ENCODE measurements at regions not wholly inside any gene's neighbourhood (a gene's known extent, or its start where the extent isn't known, plus 50 kb on each side); places are given as distances from the start of the nearest gene placed in this dataset.
"Not testable (repeated sequence)": the region's sequence is repeated elsewhere in the genome, so short reads cannot be mapped to it uniquely, and the experiment has no call there.

DNA sequence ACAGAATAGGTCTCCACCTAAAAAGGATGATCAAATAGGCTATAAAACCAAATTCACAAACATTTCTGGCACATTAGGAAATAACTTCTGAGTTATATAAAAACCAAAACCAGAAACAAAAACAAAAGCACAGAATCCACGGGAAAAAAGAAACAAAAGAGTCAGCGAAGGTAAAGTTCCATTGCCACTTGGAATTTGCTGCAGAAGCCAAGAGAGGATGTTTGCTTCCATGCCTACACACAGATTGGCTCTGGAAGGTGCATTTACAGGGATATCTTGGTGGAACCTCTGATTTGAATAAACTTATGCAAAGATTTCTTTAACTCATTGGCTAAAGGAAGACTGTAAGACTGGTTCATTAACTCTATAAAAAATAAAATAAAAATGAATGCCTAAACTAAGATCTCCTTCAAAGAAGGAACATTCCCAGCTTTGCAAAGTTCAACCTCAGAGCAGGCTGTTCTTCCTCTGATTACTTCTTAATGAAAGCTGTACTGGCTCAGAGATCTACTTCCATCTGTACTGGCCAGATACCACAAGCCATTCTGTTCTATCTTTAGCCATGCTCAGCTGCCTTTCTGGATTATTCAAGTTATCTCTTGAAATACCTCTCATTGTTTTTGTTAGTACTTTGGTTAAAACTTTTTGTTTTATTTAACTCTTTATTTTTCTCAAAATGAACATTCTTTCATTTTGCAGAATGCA lies 537.5 kb upstream of the CCDC54 start:
- no peak for DNase-seq
- H3K4me1 Mint-ChIP-seq = no peaks in the 10 kb centered on the region
- no peak overlapping the region for H3K4me3 Mint-ChIP-seq
- no peaks in the 10 kb centered on the region for H3K9me3 Mint-ChIP-seq
- no peak overlapping the region for H3K27ac Mint-ChIP-seq
- peaks cover 2% of the 10 kb centered on the region for H3K27me3 Mint-ChIP-seq (ENCODE audit: low read depth, poor library complexity)
- no peaks in the 10 kb centered on the region for H3K36me3 Mint-ChIP-seq (ENCODE audit: low read depth)
- TF ChIP-seq, protein P1, sequence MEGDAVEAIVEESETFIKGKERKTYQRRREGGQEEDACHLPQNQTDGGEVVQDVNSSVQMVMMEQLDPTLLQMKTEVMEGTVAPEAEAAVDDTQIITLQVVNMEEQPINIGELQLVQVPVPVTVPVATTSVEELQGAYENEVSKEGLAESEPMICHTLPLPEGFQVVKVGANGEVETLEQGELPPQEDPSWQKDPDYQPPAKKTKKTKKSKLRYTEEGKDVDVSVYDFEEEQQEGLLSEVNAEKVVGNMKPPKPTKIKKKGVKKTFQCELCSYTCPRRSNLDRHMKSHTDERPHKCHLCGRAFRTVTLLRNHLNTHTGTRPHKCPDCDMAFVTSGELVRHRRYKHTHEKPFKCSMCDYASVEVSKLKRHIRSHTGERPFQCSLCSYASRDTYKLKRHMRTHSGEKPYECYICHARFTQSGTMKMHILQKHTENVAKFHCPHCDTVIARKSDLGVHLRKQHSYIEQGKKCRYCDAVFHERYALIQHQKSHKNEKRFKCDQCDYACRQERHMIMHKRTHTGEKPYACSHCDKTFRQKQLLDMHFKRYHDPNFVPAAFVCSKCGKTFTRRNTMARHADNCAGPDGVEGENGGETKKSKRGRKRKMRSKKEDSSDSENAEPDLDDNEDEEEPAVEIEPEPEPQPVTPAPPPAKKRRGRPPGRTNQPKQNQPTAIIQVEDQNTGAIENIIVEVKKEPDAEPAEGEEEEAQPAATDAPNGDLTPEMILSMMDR (IDR thresholded peaks at IDR 0.05) = no peak

DNA sequence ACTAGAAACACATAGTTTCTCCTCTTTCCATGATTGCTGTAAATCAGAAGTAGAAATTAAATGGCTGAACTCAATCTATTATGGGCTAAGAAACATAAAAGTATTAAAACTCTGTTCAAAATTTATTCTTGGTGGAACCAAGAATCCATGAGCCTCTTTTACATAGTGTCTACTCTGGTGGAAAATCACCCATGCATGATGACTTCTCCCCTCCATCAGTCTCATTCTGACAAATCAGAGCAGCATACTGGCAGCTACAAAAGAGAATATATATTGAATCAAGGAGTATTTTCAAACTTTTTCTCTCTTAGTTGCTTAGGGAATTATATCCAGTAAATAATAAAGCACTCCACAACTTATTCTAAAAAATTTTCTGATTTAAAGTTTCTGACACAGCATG lies 536.9 kb upstream of the CCDC54 start:
- Mint-ChIP-seq H3K27ac (no peak overlapping the region), H3K4me1 (no peaks in the 10 kb centered on the region), H3K27me3 (ENCODE audit: low read depth, poor library complexity) (peaks cover 2% of the 10 kb centered on the region), H3K9me3 (no peaks in the 10 kb centered on the region), H3K36me3 (ENCODE audit: low read depth) (no peaks in the 10 kb centered on the region), H3K4me3 (no peak overlapping the region)
- TF ChIP-seq, protein P1 (IDR thresholded peaks at IDR 0.05) = no peak
- DNase-seq = no peak

DNA sequence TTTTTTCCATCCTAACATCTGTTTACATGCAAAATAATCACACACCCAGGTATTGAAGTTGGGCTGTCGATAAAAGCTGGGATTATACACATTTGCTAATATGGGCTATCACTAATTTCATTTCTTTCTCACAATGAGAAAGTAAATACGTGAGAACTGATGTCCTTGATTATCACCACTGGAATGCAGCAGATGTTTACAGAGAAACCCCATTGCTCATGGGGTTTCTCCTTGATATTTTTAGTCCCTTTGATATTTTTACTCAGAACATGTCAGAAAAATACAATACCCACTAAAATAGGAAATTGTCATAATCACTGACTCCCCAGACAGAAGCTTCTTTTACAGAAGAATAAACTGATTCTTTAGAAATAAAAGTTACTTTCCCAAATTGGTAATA lies 535.1 kb upstream of the CCDC54 start:
- no peak overlapping the region for H3K4me3 Mint-ChIP-seq
- H3K4me1 Mint-ChIP-seq = no peaks in the 10 kb centered on the region
- no peaks in the 10 kb centered on the region for H3K9me3 Mint-ChIP-seq

DNA sequence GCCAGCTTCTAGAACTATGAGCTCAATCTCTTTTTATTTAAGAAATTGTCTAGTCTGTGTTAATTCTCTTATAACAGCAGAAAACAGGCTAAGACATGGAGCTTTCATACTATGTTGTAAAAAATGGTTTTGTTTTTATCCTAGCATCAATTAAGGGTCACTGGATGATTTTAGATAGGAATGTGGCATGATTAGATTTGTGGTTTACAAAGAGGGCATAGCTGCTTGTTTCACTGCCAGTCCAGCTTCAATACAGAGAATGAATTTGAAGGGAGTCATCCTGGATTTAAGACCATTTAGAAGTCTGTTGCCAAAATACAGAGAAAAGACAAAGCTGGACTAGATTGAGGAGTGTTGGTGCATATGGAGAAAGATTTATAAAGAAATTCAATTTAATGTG lies 532.6 kb upstream of the CCDC54 start:
- no peak overlapping the region for H3K4me3 Mint-ChIP-seq
- TF ChIP-seq, protein P1 (IDR thresholded peaks at IDR 0.05) = no peak
- no peak overlapping the region for H3K27ac Mint-ChIP-seq
- H3K27me3 Mint-ChIP-seq (ENCODE audit: low read depth, poor library complexity) = no peaks in the 10 kb centered on the region
- no peaks in the 10 kb centered on the region for H3K4me1 Mint-ChIP-seq
- no peaks in the 10 kb centered on the region for H3K36me3 Mint-ChIP-seq (ENCODE audit: low read depth)
- no peak for DNase-seq
- no peaks in the 10 kb centered on the region for H3K9me3 Mint-ChIP-seq

More for the DNA sequence above, 535.1 kb upstream of the CCDC54 start:
- no peak for DNase-seq
- TF ChIP-seq, protein P1 (IDR thresholded peaks at IDR 0.05) = no peak
- Mint-ChIP-seq H3K27ac (no peak overlapping the region), H3K27me3 (ENCODE audit: low read depth, poor library complexity) (peaks cover 2% of the 10 kb centered on the region), H3K36me3 (ENCODE audit: low read depth) (no peaks in the 10 kb centered on the region)

DNA sequence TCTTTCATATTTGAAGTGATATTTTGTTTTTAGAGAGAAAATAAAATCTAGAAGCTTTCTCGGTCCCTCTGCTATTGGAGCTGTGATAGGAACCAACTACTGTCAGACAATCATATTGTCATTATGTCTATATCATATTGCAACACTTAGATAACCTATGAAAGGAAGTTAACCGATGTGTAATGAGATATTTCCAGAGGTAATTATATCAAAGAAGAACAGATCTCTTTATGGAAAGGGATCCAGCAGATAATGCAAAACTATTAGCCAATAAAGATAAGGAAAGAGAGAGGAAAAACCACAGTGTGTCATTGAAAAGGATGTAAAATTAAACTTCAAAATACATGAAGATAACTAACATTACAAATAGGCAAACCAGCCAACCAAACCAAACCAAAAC lies 529.1 kb upstream of the CCDC54 start:
- no peak overlapping the region for H3K27ac Mint-ChIP-seq
- TF ChIP-seq, protein P1 (IDR thresholded peaks at IDR 0.05) = no peak
- H3K4me1 Mint-ChIP-seq = no peaks in the 10 kb centered on the region
- no peak for DNase-seq
- no peaks in the 10 kb centered on the region for H3K9me3 Mint-ChIP-seq
- no peak overlapping the region for H3K4me3 Mint-ChIP-seq
- H3K27me3 Mint-ChIP-seq (ENCODE audit: low read depth, poor library complexity) = peaks cover 4% of the 10 kb centered on the region
- H3K36me3 Mint-ChIP-seq (ENCODE audit: low read depth) = no peaks in the 10 kb centered on the region

DNA sequence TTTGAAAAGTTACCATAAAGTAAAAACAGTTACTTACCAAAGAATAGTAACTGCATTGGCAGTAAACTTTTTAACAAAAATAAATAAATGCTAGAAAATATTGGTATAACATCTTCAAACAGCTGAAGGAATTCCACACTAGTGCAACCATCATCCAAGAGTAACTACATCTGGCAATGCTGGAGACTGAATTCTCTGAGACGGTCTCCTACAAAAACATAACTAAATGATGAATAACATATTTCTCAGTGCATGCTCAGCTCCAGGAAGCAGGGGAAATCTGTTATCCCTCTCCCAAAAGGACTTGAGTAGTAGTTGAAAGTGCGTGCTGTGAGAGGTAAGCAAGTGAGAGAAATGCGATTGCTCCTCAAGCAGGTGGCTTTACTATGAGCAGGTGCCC lies 526.8 kb upstream of the CCDC54 start:
- Mint-ChIP-seq H3K4me3 (no peak overlapping the region), H3K27me3 (ENCODE audit: low read depth, poor library complexity) (peaks cover 4% of the 10 kb centered on the region)
- TF ChIP-seq, protein P1 (IDR thresholded peaks at IDR 0.05) = no peak

DNA sequence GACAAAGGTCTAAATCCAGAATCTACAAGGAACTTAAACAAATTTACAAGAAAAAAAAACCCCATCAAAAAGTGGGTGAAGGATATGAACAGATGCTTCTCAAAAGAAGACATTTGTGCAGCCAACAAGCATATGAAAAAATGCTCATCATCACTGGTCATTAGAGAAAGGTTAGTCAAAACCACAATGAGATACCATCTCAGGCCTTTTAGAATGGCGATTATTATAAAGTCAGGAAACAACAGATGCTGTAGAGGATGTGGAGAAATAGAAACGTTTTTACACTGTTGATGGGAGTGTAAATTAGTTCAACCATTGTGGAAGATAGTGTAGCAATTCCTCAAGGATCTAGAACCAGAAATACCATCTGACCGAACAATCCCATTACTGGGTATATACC lies 518.9 kb upstream of the CCDC54 start:
- not testable (repeated sequence) for DNase-seq; H3K4me1 Mint-ChIP-seq; H3K27me3 Mint-ChIP-seq (ENCODE audit: low read depth, poor library complexity); H3K4me3 Mint-ChIP-seq; H3K27ac Mint-ChIP-seq; H3K36me3 Mint-ChIP-seq (ENCODE audit: low read depth)
- peaks cover 29% of the 10 kb centered on the region for H3K9me3 Mint-ChIP-seq

More for the DNA sequence above, 526.8 kb upstream of the CCDC54 start:
- Mint-ChIP-seq H3K36me3 (ENCODE audit: low read depth) (no peaks in the 10 kb centered on the region), H3K4me1 (no peaks in the 10 kb centered on the region), H3K27ac (no peak overlapping the region), H3K9me3 (peaks cover 9% of the 10 kb centered on the region)
- no peak for DNase-seq
